ENCODE measurements at regions not wholly inside any gene's neighbourhood (a gene's known extent, or its start where the extent isn't known, plus 50 kb on each side); places are given as distances from the start of the nearest gene placed in this dataset.

DNA sequence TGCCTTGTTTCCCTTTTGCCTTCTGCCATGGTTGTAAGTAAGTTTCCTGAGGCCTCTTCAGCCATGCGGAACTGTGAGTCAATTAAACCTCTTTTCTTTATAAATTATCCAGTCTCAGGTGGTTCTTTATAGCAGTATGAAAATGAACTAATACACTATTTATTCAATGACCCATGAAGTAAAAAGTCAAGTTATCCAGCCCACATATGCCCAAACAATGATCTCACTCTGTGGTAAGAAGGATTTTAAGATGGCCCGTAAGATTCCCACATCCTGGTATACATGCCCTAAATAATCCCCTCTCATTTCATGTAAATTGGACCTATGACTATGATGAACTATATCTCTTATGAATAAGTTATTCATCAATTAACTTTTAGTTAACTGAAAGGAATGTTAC, 1008.3 kb upstream of the B3GALT2 start:
- H3K36me3 ChIP-seq (ENCODE audit: control insufficient read depth in 1 of 2, insufficient read depth in 2 of 2, low read length in 2 of 2), result no peaks in the 10 kb centered on the region
- H3K27me3 ChIP-seq (ENCODE audit: low read depth, low read length), result no peaks in the 10 kb centered on the region
- no peaks in the 10 kb centered on the region for H3K9me3 ChIP-seq (ENCODE audit: control insufficient read depth in 1 of 2, low read length in 2 of 2)
- H3K4me3 ChIP-seq (ENCODE audit: low read depth in 1 of 2, low read length in 2 of 2), result no peak overlapping the region
- no peaks in the 10 kb centered on the region for H3K4me1 ChIP-seq (ENCODE audit: control insufficient read depth in 1 of 2, insufficient read depth in 2 of 2, low read length in 2 of 2)
- H3K27ac ChIP-seq (ENCODE audit: low read length), result no peak overlapping the region

DNA sequence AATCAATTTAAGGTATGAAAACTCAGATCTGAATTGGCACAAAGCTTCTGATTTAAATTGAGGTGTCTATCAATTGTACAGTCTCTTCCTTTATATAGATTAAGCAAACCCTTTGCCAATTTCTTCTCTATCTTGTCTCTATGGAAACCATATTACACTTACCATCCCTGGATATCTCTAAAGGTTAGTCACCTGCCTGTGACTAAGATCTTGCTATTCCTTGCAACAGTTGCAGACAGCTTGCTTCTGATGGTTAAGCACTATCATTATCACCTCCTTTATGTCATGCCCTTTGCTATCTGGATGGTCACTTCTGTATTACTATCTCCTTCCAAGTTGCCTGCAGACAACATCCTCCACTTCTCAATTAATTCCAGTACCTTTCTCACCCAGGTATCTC, 998.6 kb upstream of the B3GALT2 start:
- Histone ChIP-seq H3K27ac (ENCODE audit: low read length) (no peak overlapping the region), H3K27me3 (ENCODE audit: low read depth, low read length) (no peaks in the 10 kb centered on the region), H3K4me3 (ENCODE audit: low read depth in 1 of 2, low read length in 2 of 2) (no peak overlapping the region), H3K4me1 (ENCODE audit: control insufficient read depth in 1 of 2, insufficient read depth in 2 of 2, low read length in 2 of 2) (no peaks in the 10 kb centered on the region), H3K36me3 (ENCODE audit: control insufficient read depth in 1 of 2, insufficient read depth in 2 of 2, low read length in 2 of 2) (no peaks in the 10 kb centered on the region), H3K9me3 (ENCODE audit: control insufficient read depth in 1 of 2, low read length in 2 of 2) (no peaks in the 10 kb centered on the region)

- Histone ChIP-seq H3K27me3 (ENCODE audit: low read depth, low read length) (no peaks in the 10 kb centered on the region), H3K36me3 (ENCODE audit: control insufficient read depth in 1 of 2, insufficient read depth in 2 of 2, low read length in 2 of 2) (no peaks in the 10 kb centered on the region), H3K9me3 (ENCODE audit: control insufficient read depth in 1 of 2, low read length in 2 of 2) (no peaks in the 10 kb centered on the region), H3K4me1 (ENCODE audit: control insufficient read depth in 1 of 2, insufficient read depth in 2 of 2, low read length in 2 of 2) (no peaks in the 10 kb centered on the region), H3K4me3 (ENCODE audit: low read depth in 1 of 2, low read length in 2 of 2) (no peak overlapping the region), H3K27ac (ENCODE audit: low read length) (no peak overlapping the region)
Measured at GRCh38 chr1:194184425-194184824, 998.0 kb upstream of the B3GALT2 start.

DNA sequence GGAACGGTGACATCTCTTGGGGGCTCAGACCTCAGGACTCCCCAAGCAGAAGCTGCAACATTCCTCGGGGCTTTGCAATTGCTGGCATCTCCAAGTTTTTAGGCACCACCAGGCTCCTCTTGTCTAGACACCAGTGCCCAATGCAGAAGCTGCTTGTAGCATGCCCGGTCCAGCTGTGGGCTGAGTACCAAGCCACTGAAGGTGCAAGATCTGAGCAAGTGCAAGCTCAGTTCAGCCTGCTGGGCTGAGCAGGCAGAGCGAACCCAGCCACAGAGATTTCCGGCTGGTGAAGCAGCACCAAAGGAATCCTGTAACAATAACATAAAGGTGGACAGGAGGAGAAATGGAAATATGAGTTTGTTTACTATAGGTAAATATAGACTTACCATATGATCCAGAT, 995.4 kb upstream of the B3GALT2 start:
- Histone ChIP-seq H3K4me1 (ENCODE audit: control insufficient read depth in 1 of 2, insufficient read depth in 2 of 2, low read length in 2 of 2) (no peaks in the 10 kb centered on the region), H3K27ac (ENCODE audit: low read length) (no peak overlapping the region), H3K4me3 (ENCODE audit: low read depth in 1 of 2, low read length in 2 of 2) (no peak overlapping the region), H3K36me3 (ENCODE audit: control insufficient read depth in 1 of 2, insufficient read depth in 2 of 2, low read length in 2 of 2) (no peaks in the 10 kb centered on the region), H3K27me3 (ENCODE audit: low read depth, low read length) (no peaks in the 10 kb centered on the region), H3K9me3 (ENCODE audit: control insufficient read depth in 1 of 2, low read length in 2 of 2) (no peaks in the 10 kb centered on the region)

- H3K9me3 ChIP-seq (ENCODE audit: control insufficient read depth in 1 of 2, low read length in 2 of 2), result no peaks in the 10 kb centered on the region
- H3K27ac ChIP-seq (ENCODE audit: low read length), result no peak overlapping the region
- H3K36me3 ChIP-seq (ENCODE audit: control insufficient read depth in 1 of 2, insufficient read depth in 2 of 2, low read length in 2 of 2), result no peaks in the 10 kb centered on the region
Measured at GRCh38 chr1:194176212-194176611, 989.8 kb upstream of the B3GALT2 start.

GRCh38 chr1:194175251-194175650, 988.8 kb upstream of the B3GALT2 start:
- Histone ChIP-seq H3K36me3 (ENCODE audit: control insufficient read depth in 1 of 2, insufficient read depth in 2 of 2, low read length in 2 of 2) (no peaks in the 10 kb centered on the region), H3K27ac (ENCODE audit: low read length) (no peak overlapping the region), H3K4me3 (ENCODE audit: low read depth in 1 of 2, low read length in 2 of 2) (no peak overlapping the region), H3K27me3 (ENCODE audit: low read depth, low read length) (no peaks in the 10 kb centered on the region), H3K9me3 (ENCODE audit: control insufficient read depth in 1 of 2, low read length in 2 of 2) (peaks cover 0 to 6% of the 10 kb centered on the region in 2 donors), H3K4me1 (ENCODE audit: control insufficient read depth in 1 of 2, insufficient read depth in 2 of 2, low read length in 2 of 2) (no peaks in the 10 kb centered on the region)

More at GRCh38 chr1:194176212-194176611, 989.8 kb upstream of the B3GALT2 start:
- H3K4me3 ChIP-seq (ENCODE audit: low read depth in 1 of 2, low read length in 2 of 2), result no peak overlapping the region
- H3K27me3 ChIP-seq (ENCODE audit: low read depth, low read length), result no peaks in the 10 kb centered on the region
- no peaks in the 10 kb centered on the region for H3K4me1 ChIP-seq (ENCODE audit: control insufficient read depth in 1 of 2, insufficient read depth in 2 of 2, low read length in 2 of 2)

DNA sequence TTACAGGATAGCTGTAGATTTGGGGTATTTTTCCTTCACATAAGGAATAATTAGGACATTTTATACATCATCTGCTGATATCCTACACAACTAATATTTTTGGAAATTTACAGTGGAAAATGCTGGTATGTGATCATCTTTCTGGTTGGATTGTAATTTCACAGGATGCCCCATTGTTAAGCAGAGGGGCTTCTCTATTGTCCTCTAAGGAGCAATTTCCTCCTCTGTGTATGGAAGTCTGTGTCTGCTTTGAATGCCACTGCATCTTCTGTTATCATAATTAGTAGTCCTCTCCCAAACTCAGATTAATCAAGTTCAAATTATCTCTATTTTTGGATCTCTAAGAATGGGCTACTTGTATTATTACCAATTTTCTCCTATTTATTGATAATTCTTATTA, 988.1 kb upstream of the B3GALT2 start:
- no peaks in the 10 kb centered on the region for H3K27me3 ChIP-seq (ENCODE audit: low read depth, low read length)
- H3K36me3 ChIP-seq (ENCODE audit: control insufficient read depth in 1 of 2, insufficient read depth in 2 of 2, low read length in 2 of 2), result no peaks in the 10 kb centered on the region
- H3K4me1 ChIP-seq (ENCODE audit: control insufficient read depth in 1 of 2, insufficient read depth in 2 of 2, low read length in 2 of 2), result no peaks in the 10 kb centered on the region
- H3K27ac ChIP-seq (ENCODE audit: low read length), result no peak overlapping the region
- H3K4me3 ChIP-seq (ENCODE audit: low read depth in 1 of 2, low read length in 2 of 2), result no peak overlapping the region
- H3K9me3 ChIP-seq (ENCODE audit: control insufficient read depth in 1 of 2, low read length in 2 of 2), result peaks cover 0 to 6% of the 10 kb centered on the region in 2 donors

DNA sequence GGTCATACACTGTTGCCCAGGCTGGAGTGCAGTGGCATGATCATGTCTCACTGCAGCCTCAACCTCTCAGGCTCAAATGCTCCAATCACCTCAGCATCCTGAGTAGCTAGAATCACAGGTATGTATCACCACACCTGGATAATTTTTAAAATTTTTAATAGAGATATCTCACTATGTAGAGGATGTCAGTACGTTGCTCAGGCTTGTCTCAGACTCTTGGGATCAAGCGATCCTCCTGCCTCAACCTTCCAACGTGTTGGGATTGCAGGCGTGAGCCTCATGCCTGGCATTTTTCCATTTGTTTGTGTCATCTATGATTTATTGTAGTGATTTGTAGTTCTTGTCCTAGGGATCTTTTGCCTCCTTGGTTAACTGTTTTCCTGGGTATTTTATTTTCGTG, 985.2 kb upstream of the B3GALT2 start:
- no peaks in the 10 kb centered on the region for H3K4me1 ChIP-seq (ENCODE audit: control insufficient read depth in 1 of 2, insufficient read depth in 2 of 2, low read length in 2 of 2)
- no peaks in the 10 kb centered on the region for H3K27me3 ChIP-seq (ENCODE audit: low read depth, low read length)
- H3K27ac ChIP-seq (ENCODE audit: low read length), result no peak overlapping the region
- H3K36me3 ChIP-seq (ENCODE audit: control insufficient read depth in 1 of 2, insufficient read depth in 2 of 2, low read length in 2 of 2), result no peaks in the 10 kb centered on the region
- H3K9me3 ChIP-seq (ENCODE audit: control insufficient read depth in 1 of 2, low read length in 2 of 2), result peaks cover 0 to 6% of the 10 kb centered on the region in 2 donors
- no peak overlapping the region for H3K4me3 ChIP-seq (ENCODE audit: low read depth in 1 of 2, low read length in 2 of 2)

GRCh38 chr1:194167956-194168640, 981.7 kb upstream of the B3GALT2 start:
- Histone ChIP-seq H3K27me3 (ENCODE audit: low read depth, low read length) (no peaks in the 10 kb centered on the region), H3K4me3 (ENCODE audit: low read depth in 1 of 2, low read length in 2 of 2) (no peak overlapping the region), H3K27ac (ENCODE audit: low read length) (no peak overlapping the region), H3K9me3 (ENCODE audit: control insufficient read depth in 1 of 2, low read length in 2 of 2) (peaks cover 0 to 6% of the 10 kb centered on the region in 2 donors), H3K4me1 (ENCODE audit: control insufficient read depth in 1 of 2, insufficient read depth in 2 of 2, low read length in 2 of 2) (no peaks in the 10 kb centered on the region), H3K36me3 (ENCODE audit: control insufficient read depth in 1 of 2, insufficient read depth in 2 of 2, low read length in 2 of 2) (no peaks in the 10 kb centered on the region)

- H3K4me1 ChIP-seq (ENCODE audit: control insufficient read depth in 1 of 2, insufficient read depth in 2 of 2, low read length in 2 of 2), result no peaks in the 10 kb centered on the region
Measured at GRCh38 chr1:194164755-194165154, 978.3 kb upstream of the B3GALT2 start.

GRCh38 chr1:194161591-194161990, 975.2 kb upstream of the B3GALT2 start:
- H3K4me3 ChIP-seq (ENCODE audit: low read depth in 1 of 2, low read length in 2 of 2), result no peak overlapping the region
- no peaks in the 10 kb centered on the region for H3K36me3 ChIP-seq (ENCODE audit: control insufficient read depth in 1 of 2, insufficient read depth in 2 of 2, low read length in 2 of 2)
- H3K9me3 ChIP-seq (ENCODE audit: control insufficient read depth in 1 of 2, low read length in 2 of 2), result peaks cover 0 to 4% of the 10 kb centered on the region in 2 donors
- no peaks in the 10 kb centered on the region for H3K4me1 ChIP-seq (ENCODE audit: control insufficient read depth in 1 of 2, insufficient read depth in 2 of 2, low read length in 2 of 2)
- H3K27ac ChIP-seq (ENCODE audit: low read length), result no peak overlapping the region
- H3K27me3 ChIP-seq (ENCODE audit: low read depth, low read length), result no peaks in the 10 kb centered on the region

More at GRCh38 chr1:194164755-194165154, 978.3 kb upstream of the B3GALT2 start:
- no peak overlapping the region for H3K4me3 ChIP-seq (ENCODE audit: low read depth in 1 of 2, low read length in 2 of 2)
- H3K9me3 ChIP-seq (ENCODE audit: control insufficient read depth in 1 of 2, low read length in 2 of 2), result no peaks in the 10 kb centered on the region
- no peaks in the 10 kb centered on the region for H3K27me3 ChIP-seq (ENCODE audit: low read depth, low read length)
- H3K27ac ChIP-seq (ENCODE audit: low read length), result no peak overlapping the region
- no peaks in the 10 kb centered on the region for H3K36me3 ChIP-seq (ENCODE audit: control insufficient read depth in 1 of 2, insufficient read depth in 2 of 2, low read length in 2 of 2)

- Histone ChIP-seq H3K4me3 (ENCODE audit: low read depth in 1 of 2, low read length in 2 of 2) (no peak overlapping the region), H3K9me3 (ENCODE audit: control insufficient read depth in 1 of 2, low read length in 2 of 2) (peaks cover 0 to 4% of the 10 kb centered on the region in 2 donors), H3K27me3 (ENCODE audit: low read depth, low read length) (no peaks in the 10 kb centered on the region), H3K4me1 (ENCODE audit: control insufficient read depth in 1 of 2, insufficient read depth in 2 of 2, low read length in 2 of 2) (no peaks in the 10 kb centered on the region), H3K27ac (ENCODE audit: low read length) (no peak overlapping the region), H3K36me3 (ENCODE audit: control insufficient read depth in 1 of 2, insufficient read depth in 2 of 2, low read length in 2 of 2) (no peaks in the 10 kb centered on the region)
Measured at GRCh38 chr1:194159941-194160340, 973.5 kb upstream of the B3GALT2 start.
